ENCODE measurements at regions not wholly inside any gene's neighbourhood (a gene's known extent, or its start where the extent isn't known, plus 50 kb on each side); places are given as distances from the start of the nearest gene placed in this dataset.

DNA sequence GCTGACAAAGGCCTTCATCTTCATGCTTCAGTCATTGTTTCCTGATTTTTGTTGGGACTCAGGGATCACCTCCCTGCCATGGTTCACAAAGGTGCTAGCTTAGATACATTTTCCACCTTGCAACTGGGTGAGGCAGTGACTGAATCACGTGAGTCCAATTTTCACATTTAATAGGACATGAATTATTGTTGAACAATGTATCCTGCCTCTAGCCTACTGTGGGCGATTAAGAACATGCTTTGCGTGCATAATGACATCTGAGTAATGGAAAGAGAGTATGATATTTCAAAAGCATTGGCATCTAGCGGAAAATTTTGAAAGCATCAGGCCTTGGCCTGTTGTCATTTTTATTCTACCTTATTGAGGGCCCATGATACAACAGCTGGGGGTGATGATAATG is 199.2 kb upstream of the JAG1 start:
- TF ChIP-seq, protein P1, sequence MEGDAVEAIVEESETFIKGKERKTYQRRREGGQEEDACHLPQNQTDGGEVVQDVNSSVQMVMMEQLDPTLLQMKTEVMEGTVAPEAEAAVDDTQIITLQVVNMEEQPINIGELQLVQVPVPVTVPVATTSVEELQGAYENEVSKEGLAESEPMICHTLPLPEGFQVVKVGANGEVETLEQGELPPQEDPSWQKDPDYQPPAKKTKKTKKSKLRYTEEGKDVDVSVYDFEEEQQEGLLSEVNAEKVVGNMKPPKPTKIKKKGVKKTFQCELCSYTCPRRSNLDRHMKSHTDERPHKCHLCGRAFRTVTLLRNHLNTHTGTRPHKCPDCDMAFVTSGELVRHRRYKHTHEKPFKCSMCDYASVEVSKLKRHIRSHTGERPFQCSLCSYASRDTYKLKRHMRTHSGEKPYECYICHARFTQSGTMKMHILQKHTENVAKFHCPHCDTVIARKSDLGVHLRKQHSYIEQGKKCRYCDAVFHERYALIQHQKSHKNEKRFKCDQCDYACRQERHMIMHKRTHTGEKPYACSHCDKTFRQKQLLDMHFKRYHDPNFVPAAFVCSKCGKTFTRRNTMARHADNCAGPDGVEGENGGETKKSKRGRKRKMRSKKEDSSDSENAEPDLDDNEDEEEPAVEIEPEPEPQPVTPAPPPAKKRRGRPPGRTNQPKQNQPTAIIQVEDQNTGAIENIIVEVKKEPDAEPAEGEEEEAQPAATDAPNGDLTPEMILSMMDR (IDR thresholded peaks at IDR 0.05): no peak
- no peak for TF ChIP-seq SIN3A (IDR thresholded peaks at IDR 0.05; ENCODE audit: borderline replicate concordance, insufficient read depth, low read depth, low read length)
- TF ChIP-seq, protein P2, sequence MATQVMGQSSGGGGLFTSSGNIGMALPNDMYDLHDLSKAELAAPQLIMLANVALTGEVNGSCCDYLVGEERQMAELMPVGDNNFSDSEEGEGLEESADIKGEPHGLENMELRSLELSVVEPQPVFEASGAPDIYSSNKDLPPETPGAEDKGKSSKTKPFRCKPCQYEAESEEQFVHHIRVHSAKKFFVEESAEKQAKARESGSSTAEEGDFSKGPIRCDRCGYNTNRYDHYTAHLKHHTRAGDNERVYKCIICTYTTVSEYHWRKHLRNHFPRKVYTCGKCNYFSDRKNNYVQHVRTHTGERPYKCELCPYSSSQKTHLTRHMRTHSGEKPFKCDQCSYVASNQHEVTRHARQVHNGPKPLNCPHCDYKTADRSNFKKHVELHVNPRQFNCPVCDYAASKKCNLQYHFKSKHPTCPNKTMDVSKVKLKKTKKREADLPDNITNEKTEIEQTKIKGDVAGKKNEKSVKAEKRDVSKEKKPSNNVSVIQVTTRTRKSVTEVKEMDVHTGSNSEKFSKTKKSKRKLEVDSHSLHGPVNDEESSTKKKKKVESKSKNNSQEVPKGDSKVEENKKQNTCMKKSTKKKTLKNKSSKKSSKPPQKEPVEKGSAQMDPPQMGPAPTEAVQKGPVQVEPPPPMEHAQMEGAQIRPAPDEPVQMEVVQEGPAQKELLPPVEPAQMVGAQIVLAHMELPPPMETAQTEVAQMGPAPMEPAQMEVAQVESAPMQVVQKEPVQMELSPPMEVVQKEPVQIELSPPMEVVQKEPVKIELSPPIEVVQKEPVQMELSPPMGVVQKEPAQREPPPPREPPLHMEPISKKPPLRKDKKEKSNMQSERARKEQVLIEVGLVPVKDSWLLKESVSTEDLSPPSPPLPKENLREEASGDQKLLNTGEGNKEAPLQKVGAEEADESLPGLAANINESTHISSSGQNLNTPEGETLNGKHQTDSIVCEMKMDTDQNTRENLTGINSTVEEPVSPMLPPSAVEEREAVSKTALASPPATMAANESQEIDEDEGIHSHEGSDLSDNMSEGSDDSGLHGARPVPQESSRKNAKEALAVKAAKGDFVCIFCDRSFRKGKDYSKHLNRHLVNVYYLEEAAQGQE (IDR thresholded peaks at IDR 0.05; ENCODE audit: insufficient read depth in 1 of 2, low read depth in 2 of 2, low read length in 1 of 2): no peak

Measured in Panc1 (cell line).